ENCODE measurements at regions not wholly inside any gene's neighbourhood (a gene's known extent, or its start where the extent isn't known, plus 50 kb on each side); places are given as distances from the start of the nearest gene placed in this dataset.

GRCh38 chr16:51523400-51523799, 372.3 kb upstream of the SALL1 start:
- Mint-ChIP-seq H3K27ac (no peak overlapping the region), H3K36me3 (ENCODE audit: low read depth) (peaks cover 15% of the 10 kb centered on the region; the same call in 2 of the 3 replicates), H3K9me3 (peaks cover 28% of the 10 kb centered on the region), H3K4me3 (no peak overlapping the region), H3K27me3 (ENCODE audit: insufficient read depth, low read depth, poor library complexity) (peaks cover 12% of the 10 kb centered on the region), H3K4me1 (peaks cover 23% of the 10 kb centered on the region)
- no peak overlapping the region for H3K4me3 ChIP-seq
- H3K4me2 ChIP-seq, result no peak overlapping the region
- no peak overlapping the region for H3K27ac ChIP-seq (ENCODE audit: low read depth)
- H3K4me1 ChIP-seq (ENCODE audit: insufficient read depth), result peaks cover 9% of the 10 kb centered on the region
- H3F3A ChIP-seq (replicated peaks; ENCODE audit: low read depth), result no peaks in the 10 kb centered on the region
- H3K79me2 ChIP-seq (replicated peaks; ENCODE audit: insufficient read depth), result no peaks in the 10 kb centered on the region
- no peaks in the 10 kb centered on the region for H3K27me3 ChIP-seq (ENCODE audit: insufficient read depth)
- no peak for ATAC-seq
- H3K9me2 ChIP-seq (ENCODE audit: insufficient read depth), result peaks cover 4% of the 10 kb centered on the region
- TF ChIP-seq STAT1 (IDR thresholded peaks at IDR 0.05; ENCODE audit: unreplicated experiment) (no peak), ETS1 (IDR thresholded peaks at IDR 0.05) (no peak), REST (IDR thresholded peaks at IDR 0.05; ENCODE audit: unreplicated experiment) (no peak), ZNF462 (CRISPR knock-in tag; IDR thresholded peaks at IDR 0.05) (no peak), EZH2phosphoT487 (IDR thresholded peaks at IDR 0.05; ENCODE audit: unreplicated experiment) (no peak), POLR2AphosphoS5 (IDR thresholded peaks at IDR 0.05; ENCODE audit: low read depth) (no peak), ZNF114 (CRISPR knock-in tag; IDR thresholded peaks at IDR 0.05) (no peak), CTCF (conservative IDR thresholded peaks at IDR 0.05; ENCODE audit: low read depth in 2 of 2) (no peak), NANOG (IDR thresholded peaks at IDR 0.05; ENCODE audit: borderline replicate concordance) (no peak), CREB1 (CRISPR knock-in tag; IDR thresholded peaks at IDR 0.05; ENCODE audit: low read depth) (no peak), JUNB (IDR thresholded peaks at IDR 0.05; ENCODE audit: unreplicated experiment) (no peak), EZH2 (IDR thresholded peaks at IDR 0.05; ENCODE audit: low read depth, unreplicated experiment) (no peak), ZNF331 (CRISPR knock-in tag; IDR thresholded peaks at IDR 0.05; ENCODE audit: low read depth) (no peak)
- peaks cover 4% of the 10 kb centered on the region; the same call in 1 of the 2 replicates for H3K36me3 ChIP-seq (ENCODE audit: insufficient read depth)
- no peaks in the 10 kb centered on the region for H4K20me1 ChIP-seq (replicated peaks; ENCODE audit: insufficient read depth)
- no peak for DNase-seq (ENCODE audit: low spot score)
- no peak overlapping the region for H2AFZ ChIP-seq
